ENCODE measurements at regions not wholly inside any gene's neighbourhood (a gene's known extent, or its start where the extent isn't known, plus 50 kb on each side); places are given as distances from the start of the nearest gene placed in this dataset.
"Not testable (repeated sequence)": the region's sequence is repeated elsewhere in the genome, so short reads cannot be mapped to it uniquely, and the experiment has no call there.

DNA sequence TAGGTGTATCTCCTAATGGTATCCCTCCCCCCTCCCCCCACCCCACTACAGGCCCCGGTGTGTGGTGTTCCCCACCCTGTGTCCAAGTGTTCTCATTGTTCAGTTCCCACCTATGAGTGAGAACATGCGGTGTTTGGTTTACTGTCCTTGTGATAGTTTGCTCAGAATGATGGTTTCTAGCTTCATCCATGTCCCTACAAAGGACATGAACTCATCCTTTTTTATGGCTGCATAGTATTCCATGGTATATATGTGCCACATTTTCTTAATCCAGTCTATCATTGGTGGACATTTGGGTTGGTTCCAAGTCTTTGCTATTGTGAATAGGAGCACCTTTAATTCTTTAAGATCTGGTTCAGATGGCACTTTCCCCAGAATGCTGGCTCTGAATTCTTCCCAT is 58.5 kb upstream of the PTGFRN start:
- H3K23ac ChIP-seq (ENCODE audit: low read length); H3K27ac ChIP-seq (ENCODE audit: low read depth, low read length); H3K79me2 ChIP-seq (ENCODE audit: control insufficient read depth, insufficient read depth, low read length, poor library complexity); H3K4ac ChIP-seq (ENCODE audit: low read depth, low read length); H2BK5ac ChIP-seq (ENCODE audit: low read depth, low read length, poor library complexity); H3K14ac ChIP-seq (ENCODE audit: low read length); H2AFZ ChIP-seq (ENCODE audit: insufficient read depth, low read length, poor library complexity); H3K36me3 ChIP-seq (ENCODE audit: control insufficient read depth in 1 of 2, insufficient read depth in 2 of 2, low read length in 2 of 2); H3K27me3 ChIP-seq (ENCODE audit: insufficient read depth, low read length); H3K4me2 ChIP-seq (ENCODE audit: low read length); H2AK5ac ChIP-seq (ENCODE audit: low read length); H4K12ac ChIP-seq (ENCODE audit: low read depth, low read length); H4K8ac ChIP-seq (ENCODE audit: low read depth, low read length); H3K9me3 ChIP-seq (ENCODE audit: insufficient read depth, low read depth, low read length); H3K4me3 ChIP-seq (ENCODE audit: low read depth, low read length); H3K9ac ChIP-seq (ENCODE audit: low read length); H2BK12ac ChIP-seq (ENCODE audit: low read length); H3K18ac ChIP-seq (ENCODE audit: low read length); DNase-seq; H2BK120ac ChIP-seq (ENCODE audit: insufficient read depth, low read length, poor library complexity): not testable (repeated sequence)
- WGBS (ENCODE audit: extremely low coverage, insufficient coverage, insufficient read length) = no CpG with 5 or more reads among the region's 2 CpGs
- peaks cover 31 to 40% of the 10 kb centered on the region in 2 experiments for H3K4me1 ChIP-seq (ENCODE audit: control insufficient read depth in 1 of 2, insufficient read depth in 2 of 2, low read length in 2 of 2)
- peak overlapping the region; percentile 46 for H4K91ac ChIP-seq (ENCODE audit: low read depth, low read length)
- peaks cover 44% of the 10 kb centered on the region for H3K79me1 ChIP-seq (ENCODE audit: low read length)

DNA sequence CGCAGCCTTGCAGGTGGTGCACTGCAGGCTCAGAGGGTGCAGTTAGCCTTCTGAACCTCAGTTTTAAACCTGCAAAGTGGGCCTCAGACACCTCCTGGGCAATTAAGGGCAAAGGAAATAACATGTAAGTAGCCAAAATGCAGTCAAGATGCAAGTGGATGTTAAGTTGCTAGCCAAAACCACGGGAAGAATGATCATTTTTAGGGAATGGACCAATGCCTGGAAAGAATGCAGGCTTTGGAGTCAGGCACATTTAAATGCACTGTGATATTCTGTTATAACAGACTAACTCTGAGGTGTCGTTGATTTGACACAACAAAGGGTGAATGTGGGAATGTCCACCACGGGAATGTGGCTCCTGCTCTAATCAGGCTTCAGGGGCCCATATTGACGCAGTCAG is 57.9 kb upstream of the PTGFRN start:
- Histone ChIP-seq H3K36me3 (ENCODE audit: control insufficient read depth in 1 of 2, insufficient read depth in 2 of 2, low read length in 2 of 2) (no peaks in the 10 kb centered on the region), H2AK5ac (ENCODE audit: low read length) (peak overlapping the region; percentile 92), H3K79me2 (ENCODE audit: control insufficient read depth, insufficient read depth, low read length, poor library complexity) (peaks cover 3% of the 10 kb centered on the region), H3K79me1 (ENCODE audit: low read length) (peaks cover 46% of the 10 kb centered on the region), H4K91ac (ENCODE audit: low read depth, low read length) (peak overlapping the region; percentile 81), H4K12ac (ENCODE audit: low read depth, low read length) (no peak overlapping the region), H4K8ac (ENCODE audit: low read depth, low read length) (peak overlapping the region; percentile 41), H2BK120ac (ENCODE audit: insufficient read depth, low read length, poor library complexity) (peak overlapping the region; percentile 74), H3K23ac (ENCODE audit: low read length) (no peak overlapping the region), H3K18ac (ENCODE audit: low read length) (no peak overlapping the region), H3K4me2 (ENCODE audit: low read length) (no peak overlapping the region), H2BK12ac (ENCODE audit: low read length) (peak overlapping the region; percentile 92), H3K14ac (ENCODE audit: low read length) (peak overlapping the region; percentile 60), H2BK5ac (ENCODE audit: low read depth, low read length, poor library complexity) (peak overlapping the region; percentile 43), H3K9ac (ENCODE audit: low read length) (no peak overlapping the region), H3K27me3 (ENCODE audit: insufficient read depth, low read length) (no peaks in the 10 kb centered on the region), H3K27ac (ENCODE audit: low read depth, low read length) (peak overlapping the region; percentile 76), H3K4ac (ENCODE audit: low read depth, low read length) (peak overlapping the region; percentile 60), H3K4me3 (ENCODE audit: low read depth, low read length) (no peak overlapping the region), H3K9me3 (ENCODE audit: insufficient read depth, low read depth, low read length) (no peaks in the 10 kb centered on the region), H3K4me1 (ENCODE audit: control insufficient read depth in 1 of 2, insufficient read depth in 2 of 2, low read length in 2 of 2) (peaks cover 31 to 44% of the 10 kb centered on the region in 2 experiments), H2AFZ (ENCODE audit: insufficient read depth, low read length, poor library complexity) (no peak overlapping the region)
- DNase-seq = no peak
- WGBS (ENCODE audit: extremely low coverage, insufficient coverage, insufficient read length) = no CpG with 5 or more reads among the region's 5 CpGs

DNA sequence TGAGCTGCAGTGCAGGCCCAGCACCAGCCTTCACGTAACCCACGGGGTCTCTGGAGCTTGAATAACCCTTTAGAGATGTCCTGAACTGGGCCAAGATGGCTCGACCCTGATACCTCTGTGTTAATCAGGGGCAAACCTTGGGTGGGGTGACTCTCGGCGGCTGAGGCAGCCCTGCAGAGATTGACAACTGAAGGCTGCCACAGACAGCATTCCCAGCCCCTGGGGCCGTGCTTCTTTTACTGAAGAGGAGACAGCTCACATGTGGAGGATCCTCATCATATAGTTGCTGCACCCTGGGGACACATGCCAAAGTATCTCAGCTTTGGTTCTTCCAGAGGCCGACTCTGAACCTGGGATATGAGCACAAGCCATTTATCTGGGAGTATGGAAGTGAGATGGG is 57.3 kb upstream of the PTGFRN start:
- Histone ChIP-seq H3K36me3 (ENCODE audit: control insufficient read depth in 1 of 2, insufficient read depth in 2 of 2, low read length in 2 of 2) (no peaks in the 10 kb centered on the region), H2AK5ac (ENCODE audit: low read length) (peak overlapping the region; percentile 55), H2AFZ (ENCODE audit: insufficient read depth, low read length, poor library complexity) (no peak overlapping the region), H3K14ac (ENCODE audit: low read length) (peak overlapping the region; percentile 45), H3K4me1 (ENCODE audit: control insufficient read depth in 1 of 2, insufficient read depth in 2 of 2, low read length in 2 of 2) (peaks cover 31 to 46% of the 10 kb centered on the region in 2 experiments), H3K79me2 (ENCODE audit: control insufficient read depth, insufficient read depth, low read length, poor library complexity) (peaks cover 3% of the 10 kb centered on the region), H3K9ac (ENCODE audit: low read length) (no peak overlapping the region), H2BK12ac (ENCODE audit: low read length) (peak overlapping the region; percentile 87), H4K8ac (ENCODE audit: low read depth, low read length) (peak overlapping the region; percentile 31), H3K27ac (ENCODE audit: low read depth, low read length) (peak overlapping the region; percentile 76), H3K4me3 (ENCODE audit: low read depth, low read length) (no peak overlapping the region), H4K12ac (ENCODE audit: low read depth, low read length) (no peak overlapping the region), H3K4me2 (ENCODE audit: low read length) (no peak overlapping the region), H2BK5ac (ENCODE audit: low read depth, low read length, poor library complexity) (peak overlapping the region; percentile 43), H3K4ac (ENCODE audit: low read depth, low read length) (peak overlapping the region; percentile 25), H3K79me1 (ENCODE audit: low read length) (peaks cover 47% of the 10 kb centered on the region), H3K18ac (ENCODE audit: low read length) (peak overlapping the region; percentile 41), H4K91ac (ENCODE audit: low read depth, low read length) (peak overlapping the region; percentile 81), H3K27me3 (ENCODE audit: insufficient read depth, low read length) (no peaks in the 10 kb centered on the region), H3K9me3 (ENCODE audit: insufficient read depth, low read depth, low read length) (no peaks in the 10 kb centered on the region), H3K23ac (ENCODE audit: low read length) (no peak overlapping the region), H2BK120ac (ENCODE audit: insufficient read depth, low read length, poor library complexity) (peak overlapping the region; percentile 71)
- WGBS (ENCODE audit: extremely low coverage, insufficient coverage, insufficient read length) = no CpG with 5 or more reads among the region's 7 CpGs
- no peak for DNase-seq

DNA sequence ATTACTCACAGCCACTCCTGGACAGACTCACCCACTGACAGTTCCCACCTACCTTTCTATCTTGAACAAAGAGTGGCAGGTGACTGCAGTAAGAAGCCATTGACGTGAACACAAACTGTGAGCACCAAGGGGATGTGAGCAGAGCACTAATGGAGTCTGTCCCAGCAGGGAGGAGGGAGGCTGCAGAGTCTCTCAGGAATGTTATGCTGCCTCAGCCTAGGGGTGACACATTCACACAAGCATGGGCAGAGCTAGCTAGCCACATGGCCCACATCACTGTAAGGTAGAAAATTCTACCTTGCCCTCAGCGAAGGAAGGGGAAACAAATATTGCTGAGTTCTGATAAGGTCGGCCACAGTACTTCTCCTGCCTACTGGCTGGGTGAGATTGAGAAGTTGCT is 56.8 kb upstream of the PTGFRN start:
- Histone ChIP-seq H3K23ac (ENCODE audit: low read length) (no peak overlapping the region), H3K4me2 (ENCODE audit: low read length) (no peak overlapping the region), H3K79me2 (ENCODE audit: control insufficient read depth, insufficient read depth, low read length, poor library complexity) (peaks cover 3% of the 10 kb centered on the region), H2AFZ (ENCODE audit: insufficient read depth, low read length, poor library complexity) (no peak overlapping the region), H3K27me3 (ENCODE audit: insufficient read depth, low read length) (no peaks in the 10 kb centered on the region), H3K27ac (ENCODE audit: low read depth, low read length) (peak overlapping the region; percentile 76), H3K14ac (ENCODE audit: low read length) (peak overlapping the region; percentile 4), H2BK12ac (ENCODE audit: low read length) (peak overlapping the region; percentile 87), H2BK120ac (ENCODE audit: insufficient read depth, low read length, poor library complexity) (peak overlapping the region; percentile 71), H3K4ac (ENCODE audit: low read depth, low read length) (peak overlapping the region; percentile 25), H3K79me1 (ENCODE audit: low read length) (peaks cover 46% of the 10 kb centered on the region), H3K9me3 (ENCODE audit: insufficient read depth, low read depth, low read length) (no peaks in the 10 kb centered on the region), H2AK5ac (ENCODE audit: low read length) (no peak overlapping the region), H3K4me1 (ENCODE audit: control insufficient read depth in 1 of 2, insufficient read depth in 2 of 2, low read length in 2 of 2) (peaks cover 29 to 43% of the 10 kb centered on the region in 2 experiments), H4K91ac (ENCODE audit: low read depth, low read length) (peak overlapping the region; percentile 81), H2BK5ac (ENCODE audit: low read depth, low read length, poor library complexity) (peak overlapping the region; percentile 43), H3K4me3 (ENCODE audit: low read depth, low read length) (no peak overlapping the region), H3K18ac (ENCODE audit: low read length) (no peak overlapping the region), H4K12ac (ENCODE audit: low read depth, low read length) (no peak overlapping the region), H3K36me3 (ENCODE audit: control insufficient read depth in 1 of 2, insufficient read depth in 2 of 2, low read length in 2 of 2) (no peaks in the 10 kb centered on the region), H4K8ac (ENCODE audit: low read depth, low read length) (no peak overlapping the region), H3K9ac (ENCODE audit: low read length) (no peak overlapping the region)
- peak; percentile 49 to 66 for DNase-seq
- WGBS (ENCODE audit: extremely low coverage, insufficient coverage, insufficient read length) = no CpG with 5 or more reads among the region's 3 CpGs
